Fibroblast of lung (primary cell): ENCODE measurements at regions not wholly inside any gene's neighbourhood (a gene's known extent, or its start where the extent isn't known, plus 50 kb on each side); places are given as distances from the start of the nearest gene placed in this dataset.
"Not testable (repeated sequence)": the region's sequence is repeated elsewhere in the genome, so short reads cannot be mapped to it uniquely, and the experiment has no call there.

ENCODE experiments used
- DNase-seq, 2 donors: peaks; one replicate each; pipeline versions ENCODE4 v3.0.0 to v3.0.0-alpha.2; 2010; ENCODE audit warnings: low read depth in 2 of 2
- H2AFZ ChIP-seq: 2 replicates; pipeline ENCODE4 v1.5.1; 2012; ENCODE audit warnings: low read length, control low read depth, inconsistent platforms
- H3K27ac ChIP-seq: 2 replicates; pipeline ENCODE4 v1.5.1; 2011; ENCODE audit warnings: low read length, control low read depth; ENCODE audit not compliant: insufficient read depth
- H3K27me3 ChIP-seq: 2 replicates; pipeline ENCODE4 v1.5.1; 2011; ENCODE audit warnings: mild to moderate bottlenecking, low read length; ENCODE audit not compliant: control insufficient read depth, insufficient read depth
- H3K36me3 ChIP-seq: 2 replicates; pipeline ENCODE4 v1.5.1; 2011; ENCODE audit warnings: low read length; ENCODE audit not compliant: control insufficient read depth, insufficient read depth
- H3K4me1 ChIP-seq: 2 replicates; pipeline ENCODE4 v1.5.1; 2011; ENCODE audit warnings: low read length; ENCODE audit not compliant: control insufficient read depth, insufficient read depth; ENCODE audit errors: extremely low read depth
- H3K4me2 ChIP-seq: 2 replicates; pipeline ENCODE4 v1.5.1; 2011; ENCODE audit warnings: low read length, control low read depth; ENCODE audit not compliant: insufficient read depth; ENCODE audit errors: extremely low read depth
- H3K4me3 ChIP-seq, 4 experiments: fragments of 200-600 bp in 1 of 4; sonication (generic) in 1 of 4; replicated peaks in 1 of 4; 2 replicates each; pipeline ENCODE4 v1.5.1; 2011 to 2016; ENCODE audit warnings: low read length in 4 of 4, low read depth in 3 of 4, mild to moderate bottlenecking in 3 of 4, control low read depth in 2 of 4, inconsistent platforms in 1 of 4, mixed read lengths in 1 of 4; ENCODE audit not compliant: insufficient read depth in 1 of 4; ENCODE audit errors: control extremely low read depth in 1 of 4
- H3K79me2 ChIP-seq: 2 replicates; pipeline ENCODE4 v1.5.1; 2012; ENCODE audit warnings: mild to moderate bottlenecking, low read length, inconsistent platforms; ENCODE audit not compliant: control insufficient read depth, insufficient read depth
- H3K9ac ChIP-seq: 2 replicates; pipeline ENCODE4 v1.5.1; 2011; ENCODE audit warnings: mild to moderate bottlenecking, low read length, control low read depth; ENCODE audit not compliant: insufficient read depth
- H3K9me3 ChIP-seq: 2 replicates; pipeline ENCODE4 v1.5.1; 2012; ENCODE audit warnings: low read depth, low read length; ENCODE audit not compliant: control insufficient read depth, insufficient read depth
- H4K20me1 ChIP-seq: 2 replicates; pipeline ENCODE4 v1.5.1; 2011; ENCODE audit warnings: low read length; ENCODE audit not compliant: control insufficient read depth, insufficient read depth; ENCODE audit errors: extremely low read depth
- CTCF ChIP-seq, 2 donors: IDR thresholded peaks in 1 of 2; conservative IDR thresholded peaks in 1 of 2; 1 replicate in 1 of 2; 2 replicates in 1 of 2; pipeline ENCODE4 v1.5.1; 2011 to 2012; ENCODE audit warnings: low read length in 2 of 2, control low read depth in 1 of 2, inconsistent platforms in 1 of 2, low read depth in 1 of 2, mild to moderate bottlenecking in 1 of 2
- EZH2 ChIP-seq: IDR thresholded peaks from 2 replicates; pipeline ENCODE4 v1.5.1; 2012; ENCODE audit warnings: low read length, control low read depth, mild to moderate bottlenecking; ENCODE audit errors: missing control alignments

DNA sequence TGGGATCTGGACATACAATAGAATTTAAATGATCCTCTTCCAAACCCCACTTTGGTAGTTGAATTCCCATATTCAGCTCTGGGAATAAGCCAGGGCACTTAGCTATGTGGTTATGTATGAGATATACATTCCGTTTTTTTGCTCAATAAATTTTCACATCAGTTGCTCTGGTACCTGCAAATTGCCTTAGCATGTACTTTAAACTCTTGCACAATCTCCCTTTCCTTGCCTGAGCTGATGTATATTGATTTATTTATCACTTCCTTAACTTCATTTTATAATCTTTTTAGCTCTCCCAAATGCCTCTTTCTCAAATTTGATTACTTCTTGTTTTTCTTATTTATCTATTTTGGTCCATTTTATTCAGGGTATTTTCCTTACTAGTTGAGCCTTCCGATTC is 90.1 kb upstream of the AGA start:
- no peaks in the 10 kb centered on the region for H3K9me3 ChIP-seq
- no peaks in the 10 kb centered on the region for H3K79me2 ChIP-seq
- H2AFZ ChIP-seq: no peak overlapping the region
- H3K4me1 ChIP-seq: no peaks in the 10 kb centered on the region
- TF ChIP-seq EZH2: no peak
- no peaks in the 10 kb centered on the region for H3K27me3 ChIP-seq
- H4K20me1 ChIP-seq: no peaks in the 10 kb centered on the region
- no peaks in the 10 kb centered on the region for H3K36me3 ChIP-seq
- no peak overlapping the region for H3K4me2 ChIP-seq
- no peak overlapping the region for H3K4me3 ChIP-seq
- no peak overlapping the region for H3K9ac ChIP-seq
- no peak overlapping the region for H3K27ac ChIP-seq
- DNase-seq: no peak

DNA sequence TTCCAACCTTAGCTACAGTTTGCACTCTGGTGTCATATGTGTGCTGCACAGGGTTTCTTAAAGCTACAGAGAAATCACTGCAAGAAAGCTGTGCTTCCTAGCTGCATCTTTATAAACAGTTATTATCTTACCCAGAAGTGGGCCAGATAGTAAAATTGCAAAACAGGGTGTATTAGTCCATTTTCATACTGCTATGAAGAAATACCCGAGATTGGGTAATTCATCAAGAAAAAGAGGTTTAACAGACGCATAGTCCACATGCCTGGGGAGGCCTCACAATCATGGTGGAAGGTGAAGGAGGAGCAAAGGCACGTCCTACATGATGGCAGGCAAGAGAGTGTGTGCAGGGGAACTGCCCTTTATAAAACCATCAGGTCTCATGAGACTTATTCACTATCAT is 92.6 kb upstream of the AGA start:
- not testable (repeated sequence) for H3K4me2 ChIP-seq, H3K27ac ChIP-seq, H3K27me3 ChIP-seq, H4K20me1 ChIP-seq, H2AFZ ChIP-seq, H3K9ac ChIP-seq, H3K4me3 ChIP-seq, H3K79me2 ChIP-seq, H3K36me3 ChIP-seq, H3K9me3 ChIP-seq, H3K4me1 ChIP-seq
- DNase-seq: peak in 1 of 2 donors; percentile 56

GRCh38 chr4:177546745-177547144 is 104.5 kb upstream of the AGA start:
- Histone ChIP-seq H3K27ac (no peak overlapping the region), H3K9ac (no peak overlapping the region), H2AFZ (no peak overlapping the region), H3K4me3 (no peak overlapping the region), H3K36me3 (no peaks in the 10 kb centered on the region), H3K9me3 (no peaks in the 10 kb centered on the region), H3K4me1 (no peaks in the 10 kb centered on the region), H4K20me1 (no peaks in the 10 kb centered on the region), H3K4me2 (no peak overlapping the region), H3K27me3 (no peaks in the 10 kb centered on the region), H3K79me2 (no peaks in the 10 kb centered on the region)
- peak; percentile 18 for DNase-seq
- TF ChIP-seq CTCF (conservative IDR thresholded peaks at IDR 0.05 in 1 of 2, IDR thresholded peaks at IDR 0.05 in 1 of 2; ENCODE audit: low read depth in 1 of 2, low read length in 2 of 2): no peak

DNA sequence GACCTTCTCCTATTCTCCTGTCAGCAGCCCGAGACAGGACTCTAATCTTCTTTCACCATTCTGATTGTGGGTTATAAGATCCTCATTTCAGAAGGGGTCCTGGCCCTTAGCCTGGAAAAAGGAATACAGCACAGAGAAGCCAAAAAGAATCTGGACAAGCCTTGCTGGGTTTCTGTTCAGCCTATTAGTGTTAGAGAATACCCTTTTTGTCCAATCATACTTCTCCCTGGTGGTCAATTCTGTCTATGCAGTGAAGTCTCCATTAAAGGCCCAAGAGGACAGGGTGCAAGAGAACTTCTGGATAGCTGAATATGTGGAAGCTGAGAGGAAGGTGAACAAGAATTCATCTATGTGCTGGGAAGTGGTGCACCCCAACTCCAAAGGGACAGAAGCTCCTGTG is 105.7 kb upstream of the AGA start:
- Histone ChIP-seq H3K9ac (no peak overlapping the region), H3K27me3 (no peaks in the 10 kb centered on the region), H3K4me3 (no peak overlapping the region), H2AFZ (no peak overlapping the region), H3K4me1 (no peaks in the 10 kb centered on the region), H3K4me2 (no peak overlapping the region), H4K20me1 (no peaks in the 10 kb centered on the region), H3K9me3 (no peaks in the 10 kb centered on the region), H3K27ac (no peak overlapping the region), H3K36me3 (no peaks in the 10 kb centered on the region), H3K79me2 (no peaks in the 10 kb centered on the region)
- peak in 1 of 2 donors; percentile 15 for TF ChIP-seq CTCF (conservative IDR thresholded peaks at IDR 0.05 in 1 of 2, IDR thresholded peaks at IDR 0.05 in 1 of 2; ENCODE audit: low read depth in 1 of 2, low read length in 2 of 2)
- no peak for TF ChIP-seq EZH2
- peak in 1 of 2 donors; percentile 8 for DNase-seq
